ENCODE measurements at regions not wholly inside any gene's neighbourhood (a gene's known extent, or its start where the extent isn't known, plus 50 kb on each side); places are given as distances from the start of the nearest gene placed in this dataset.

GRCh38 chr7:110142939-110143526, 947.9 kb upstream of the LRRN3 start:
- TF ChIP-seq NR2F2 (IDR thresholded peaks at IDR 0.05) (no peak), HNF4G (IDR thresholded peaks at IDR 0.05) (no peak), JUND (IDR thresholded peaks at IDR 0.05) (no peak), TAF1 (conservative IDR thresholded peaks at IDR 0.05) (no peak), YY1 (IDR thresholded peaks at IDR 0.05) (no peak)
- 41% methylated on average over 1 of the region's 1 CpG for WGBS
- H3K4me3 ChIP-seq (ENCODE audit: low read depth in 1 of 3, low read length in 3 of 3) = no peak overlapping the region
- no peaks in the 10 kb centered on the region for H3K36me3 ChIP-seq (ENCODE audit: control insufficient read depth in 4 of 4, insufficient read depth in 3 of 4, low read depth in 1 of 4, low read length in 3 of 4)
- no peaks in the 10 kb centered on the region for H3K4me1 ChIP-seq (ENCODE audit: control insufficient read depth in 4 of 4, insufficient read depth in 4 of 4, low read length in 3 of 4)
- H3K9ac ChIP-seq (ENCODE audit: low read depth in 1 of 2, low read length in 2 of 2) = no peak overlapping the region
- H3K9me3 ChIP-seq (ENCODE audit: control insufficient read depth in 4 of 4, low read length in 3 of 4) = peaks cover 0 to 3% (median under 1%) of the 10 kb centered on the region in 4 donors
- no peaks in the 10 kb centered on the region for H3K27me3 ChIP-seq (ENCODE audit: control insufficient read depth in 4 of 4, insufficient read depth in 4 of 4, low read length in 3 of 4)
- no peak overlapping the region for H3K27ac ChIP-seq (ENCODE audit: low read depth in 1 of 2, low read length in 2 of 2)
- DNase-seq (ENCODE audit: low spot score) = no peak

GRCh38 chr7:110144599-110144998, 946.3 kb upstream of the LRRN3 start:
- Histone ChIP-seq H3K9ac (ENCODE audit: low read depth in 1 of 2, low read length in 2 of 2) (no peak overlapping the region), H3K36me3 (ENCODE audit: control insufficient read depth in 4 of 4, insufficient read depth in 3 of 4, low read depth in 1 of 4, low read length in 3 of 4) (no peaks in the 10 kb centered on the region), H3K27ac (ENCODE audit: low read depth in 1 of 2, low read length in 2 of 2) (no peak overlapping the region), H3K4me1 (ENCODE audit: control insufficient read depth in 4 of 4, insufficient read depth in 4 of 4, low read length in 3 of 4) (no peaks in the 10 kb centered on the region), H3K27me3 (ENCODE audit: control insufficient read depth in 4 of 4, insufficient read depth in 4 of 4, low read length in 3 of 4) (no peaks in the 10 kb centered on the region), H3K4me3 (ENCODE audit: low read depth in 1 of 3, low read length in 3 of 3) (no peak overlapping the region), H3K9me3 (ENCODE audit: control insufficient read depth in 4 of 4, low read length in 3 of 4) (peaks cover 0 to 17% (median 6%) of the 10 kb centered on the region in 4 donors)
- TF ChIP-seq, protein P1, sequence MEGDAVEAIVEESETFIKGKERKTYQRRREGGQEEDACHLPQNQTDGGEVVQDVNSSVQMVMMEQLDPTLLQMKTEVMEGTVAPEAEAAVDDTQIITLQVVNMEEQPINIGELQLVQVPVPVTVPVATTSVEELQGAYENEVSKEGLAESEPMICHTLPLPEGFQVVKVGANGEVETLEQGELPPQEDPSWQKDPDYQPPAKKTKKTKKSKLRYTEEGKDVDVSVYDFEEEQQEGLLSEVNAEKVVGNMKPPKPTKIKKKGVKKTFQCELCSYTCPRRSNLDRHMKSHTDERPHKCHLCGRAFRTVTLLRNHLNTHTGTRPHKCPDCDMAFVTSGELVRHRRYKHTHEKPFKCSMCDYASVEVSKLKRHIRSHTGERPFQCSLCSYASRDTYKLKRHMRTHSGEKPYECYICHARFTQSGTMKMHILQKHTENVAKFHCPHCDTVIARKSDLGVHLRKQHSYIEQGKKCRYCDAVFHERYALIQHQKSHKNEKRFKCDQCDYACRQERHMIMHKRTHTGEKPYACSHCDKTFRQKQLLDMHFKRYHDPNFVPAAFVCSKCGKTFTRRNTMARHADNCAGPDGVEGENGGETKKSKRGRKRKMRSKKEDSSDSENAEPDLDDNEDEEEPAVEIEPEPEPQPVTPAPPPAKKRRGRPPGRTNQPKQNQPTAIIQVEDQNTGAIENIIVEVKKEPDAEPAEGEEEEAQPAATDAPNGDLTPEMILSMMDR (IDR thresholded peaks at IDR 0.05; ENCODE audit: low read depth, low read length, missing input control) = no peak
- TF ChIP-seq NR2F2 (IDR thresholded peaks at IDR 0.05) (no peak), ATF3 (IDR thresholded peaks at IDR 0.05) (no peak), HNF4A (conservative IDR thresholded peaks at IDR 0.05) (no peak), HNF4G (IDR thresholded peaks at IDR 0.05) (no peak), JUND (IDR thresholded peaks at IDR 0.05) (no peak)
- no peak for DNase-seq (ENCODE audit: low spot score)
- WGBS = 57% methylated on average over 1 of the region's 1 CpG

DNA sequence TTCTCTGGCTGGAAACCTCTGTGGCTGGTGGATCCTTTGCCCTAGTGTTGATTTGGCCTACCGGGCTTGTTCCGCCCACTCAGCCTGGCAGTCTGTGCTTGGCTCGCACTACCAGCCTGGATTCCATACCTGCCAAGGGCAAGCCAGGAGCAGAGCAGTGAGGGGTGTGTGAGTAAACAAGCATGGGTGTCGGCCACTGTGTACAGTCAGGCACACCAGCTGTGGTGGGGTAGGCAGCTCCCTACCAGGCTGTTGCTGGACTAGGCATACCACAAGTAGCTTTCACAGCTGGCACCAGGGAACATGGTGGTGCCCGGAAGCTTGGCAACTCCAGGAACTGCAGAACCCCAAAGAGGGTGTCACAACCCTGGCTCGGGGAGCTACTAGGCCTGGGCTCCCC, 942.9 kb upstream of the LRRN3 start:
- H3K9me3 ChIP-seq (ENCODE audit: control insufficient read depth in 4 of 4, low read length in 3 of 4) = peaks cover 0 to 17% (median 6%) of the 10 kb centered on the region in 4 donors
- TF ChIP-seq HNF4G (IDR thresholded peaks at IDR 0.05) (no peak), FOXA2 (IDR thresholded peaks at IDR 0.05) (no peak), SP1 (IDR thresholded peaks at IDR 0.05) (no peak), FOXA1 (IDR thresholded peaks at IDR 0.05) (no peak), EGR1 (IDR thresholded peaks at IDR 0.05; ENCODE audit: low read depth in 2 of 2) (no peak), JUND (IDR thresholded peaks at IDR 0.05) (no peak), ATF3 (IDR thresholded peaks at IDR 0.05) (no peak), ZBTB33 (IDR thresholded peaks at IDR 0.05) (no peak), YY1 (IDR thresholded peaks at IDR 0.05) (no peak), MAX (IDR thresholded peaks at IDR 0.05) (no peak)
- TF ChIP-seq, protein P2, sequence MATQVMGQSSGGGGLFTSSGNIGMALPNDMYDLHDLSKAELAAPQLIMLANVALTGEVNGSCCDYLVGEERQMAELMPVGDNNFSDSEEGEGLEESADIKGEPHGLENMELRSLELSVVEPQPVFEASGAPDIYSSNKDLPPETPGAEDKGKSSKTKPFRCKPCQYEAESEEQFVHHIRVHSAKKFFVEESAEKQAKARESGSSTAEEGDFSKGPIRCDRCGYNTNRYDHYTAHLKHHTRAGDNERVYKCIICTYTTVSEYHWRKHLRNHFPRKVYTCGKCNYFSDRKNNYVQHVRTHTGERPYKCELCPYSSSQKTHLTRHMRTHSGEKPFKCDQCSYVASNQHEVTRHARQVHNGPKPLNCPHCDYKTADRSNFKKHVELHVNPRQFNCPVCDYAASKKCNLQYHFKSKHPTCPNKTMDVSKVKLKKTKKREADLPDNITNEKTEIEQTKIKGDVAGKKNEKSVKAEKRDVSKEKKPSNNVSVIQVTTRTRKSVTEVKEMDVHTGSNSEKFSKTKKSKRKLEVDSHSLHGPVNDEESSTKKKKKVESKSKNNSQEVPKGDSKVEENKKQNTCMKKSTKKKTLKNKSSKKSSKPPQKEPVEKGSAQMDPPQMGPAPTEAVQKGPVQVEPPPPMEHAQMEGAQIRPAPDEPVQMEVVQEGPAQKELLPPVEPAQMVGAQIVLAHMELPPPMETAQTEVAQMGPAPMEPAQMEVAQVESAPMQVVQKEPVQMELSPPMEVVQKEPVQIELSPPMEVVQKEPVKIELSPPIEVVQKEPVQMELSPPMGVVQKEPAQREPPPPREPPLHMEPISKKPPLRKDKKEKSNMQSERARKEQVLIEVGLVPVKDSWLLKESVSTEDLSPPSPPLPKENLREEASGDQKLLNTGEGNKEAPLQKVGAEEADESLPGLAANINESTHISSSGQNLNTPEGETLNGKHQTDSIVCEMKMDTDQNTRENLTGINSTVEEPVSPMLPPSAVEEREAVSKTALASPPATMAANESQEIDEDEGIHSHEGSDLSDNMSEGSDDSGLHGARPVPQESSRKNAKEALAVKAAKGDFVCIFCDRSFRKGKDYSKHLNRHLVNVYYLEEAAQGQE (IDR thresholded peaks at IDR 0.05) = no peak
- TF ChIP-seq, protein P1 (IDR thresholded peaks at IDR 0.05; ENCODE audit: low read depth, low read length, missing input control) = no peak
- H3K27ac ChIP-seq (ENCODE audit: low read depth in 1 of 2, low read length in 2 of 2) = no peak overlapping the region
- DNase-seq (ENCODE audit: low spot score) = no peak
- no peaks in the 10 kb centered on the region for H3K4me1 ChIP-seq (ENCODE audit: control insufficient read depth in 4 of 4, insufficient read depth in 4 of 4, low read length in 3 of 4)
- no peak overlapping the region for H3K4me3 ChIP-seq (ENCODE audit: low read depth in 1 of 3, low read length in 3 of 3)
- H3K9ac ChIP-seq (ENCODE audit: low read depth in 1 of 2, low read length in 2 of 2) = no peak overlapping the region
- no peaks in the 10 kb centered on the region for H3K36me3 ChIP-seq (ENCODE audit: control insufficient read depth in 4 of 4, insufficient read depth in 3 of 4, low read depth in 1 of 4, low read length in 3 of 4)
- H3K27me3 ChIP-seq (ENCODE audit: control insufficient read depth in 4 of 4, insufficient read depth in 4 of 4, low read length in 3 of 4) = no peaks in the 10 kb centered on the region
- 78% methylated on average over 6 of the region's 6 CpGs for WGBS

Measured in liver (tissue), 8 donors.